HG02610 (cell line): ENCODE measurements at regions not wholly inside any gene's neighbourhood (a gene's known extent, or its start where the extent isn't known, plus 50 kb on each side); places are given as distances from the start of the nearest gene placed in this dataset.

Experiments
- ATAC-seq: cut with Tn5 transposase; IDR thresholded peaks from one replicate; pipeline ENCODE4 v1.9.1; 2021; ENCODE audit warnings: mild to moderate bottlenecking, moderate library complexity; ENCODE audit not compliant: unreplicated experiment

- no peak for ATAC-seq
These were observed 497.2 kb downstream of the BUD13 start for GRCh38 chr11:116275635-116276034.

- no peak for ATAC-seq
These were observed 498.3 kb downstream of the BUD13 start for GRCh38 chr11:116274521-116274920.

- no peak for ATAC-seq
These were observed 500.5 kb downstream of the BUD13 start for GRCh38 chr11:116272181-116272789.

GRCh38 chr11:116271479-116271878 lies 501.3 kb downstream of the BUD13 start:
- no peak for ATAC-seq

GRCh38 chr11:116267146-116267545 lies 505.6 kb downstream of the BUD13 start:
- ATAC-seq: no peak

- ATAC-seq: no peak
These were observed 509.0 kb downstream of the BUD13 start for GRCh38 chr11:116263770-116264169.

GRCh38 chr11:116263019-116263418 lies 509.8 kb downstream of the BUD13 start:
- no peak for ATAC-seq

- no peak for ATAC-seq
These were observed 510.4 kb downstream of the BUD13 start for GRCh38 chr11:116262370-116262769.

GRCh38 chr11:116261606-116262005 lies 511.2 kb downstream of the BUD13 start:
- no peak for ATAC-seq

- ATAC-seq: no peak
These were observed 514.0 kb downstream of the BUD13 start for GRCh38 chr11:116258821-116259220.

GRCh38 chr11:116257883-116258282 lies 514.9 kb downstream of the BUD13 start:
- ATAC-seq: no peak

- ATAC-seq: no peak
These were observed 515.7 kb downstream of the BUD13 start for GRCh38 chr11:116257092-116257491.

GRCh38 chr11:116256215-116256614 lies 516.6 kb downstream of the BUD13 start:
- no peak for ATAC-seq

GRCh38 chr11:116255321-116255953 lies 517.4 kb downstream of the BUD13 start:
- no peak for ATAC-seq

GRCh38 chr11:116250155-116250554 lies 522.6 kb downstream of the BUD13 start:
- no peak for ATAC-seq

- no peak for ATAC-seq
These were observed 523.2 kb downstream of the BUD13 start for GRCh38 chr11:116249561-116249960.

- no peak for ATAC-seq
These were observed 527.9 kb downstream of the BUD13 start for GRCh38 chr11:116244889-116245288.

- no peak for ATAC-seq
These were observed 528.3 kb downstream of the BUD13 start for GRCh38 chr11:116244439-116244838.

GRCh38 chr11:116243991-116244390 lies 528.8 kb downstream of the BUD13 start:
- ATAC-seq: no peak

- ATAC-seq: no peak
These were observed 530.8 kb downstream of the BUD13 start for GRCh38 chr11:116242006-116242405.

GRCh38 chr11:116240710-116241109 lies 532.1 kb downstream of the BUD13 start:
- no peak for ATAC-seq

- ATAC-seq: no peak
These were observed 533.5 kb downstream of the BUD13 start for GRCh38 chr11:116239247-116239646.
